ENCODE measurements at regions not wholly inside any gene's neighbourhood (a gene's known extent, or its start where the extent isn't known, plus 50 kb on each side); places are given as distances from the start of the nearest gene placed in this dataset.

GRCh38 chr20:12264711-12265110 lies 347.0 kb downstream of the BTBD3 start:
- TF ChIP-seq FOS (IDR thresholded peaks at IDR 0.05; ENCODE audit: borderline replicate concordance, insufficient read depth, low read length) (no peak), MYC (IDR thresholded peaks at IDR 0.05; ENCODE audit: low read depth, low read length) (no peak), MAX (IDR thresholded peaks at IDR 0.05; ENCODE audit: insufficient read depth, insufficient read length) (no peak), POLR2AphosphoS5 (IDR thresholded peaks at IDR 0.05; ENCODE audit: insufficient read depth, low read depth, low read length) (no peak), EZH2 (IDR thresholded peaks at IDR 0.05; ENCODE audit: borderline replicate concordance, low read depth, low read length, severe bottlenecking) (no peak), JUN (IDR thresholded peaks at IDR 0.05; ENCODE audit: borderline replicate concordance, insufficient read depth, insufficient read length, low read depth) (no peak), POLR2A (IDR thresholded peaks at IDR 0.05; ENCODE audit: low read depth, low read length) (no peak), GATA2 (IDR thresholded peaks at IDR 0.05; ENCODE audit: insufficient read depth, insufficient read length, low read depth, low read length) (no peak)
- TF ChIP-seq, protein P1, sequence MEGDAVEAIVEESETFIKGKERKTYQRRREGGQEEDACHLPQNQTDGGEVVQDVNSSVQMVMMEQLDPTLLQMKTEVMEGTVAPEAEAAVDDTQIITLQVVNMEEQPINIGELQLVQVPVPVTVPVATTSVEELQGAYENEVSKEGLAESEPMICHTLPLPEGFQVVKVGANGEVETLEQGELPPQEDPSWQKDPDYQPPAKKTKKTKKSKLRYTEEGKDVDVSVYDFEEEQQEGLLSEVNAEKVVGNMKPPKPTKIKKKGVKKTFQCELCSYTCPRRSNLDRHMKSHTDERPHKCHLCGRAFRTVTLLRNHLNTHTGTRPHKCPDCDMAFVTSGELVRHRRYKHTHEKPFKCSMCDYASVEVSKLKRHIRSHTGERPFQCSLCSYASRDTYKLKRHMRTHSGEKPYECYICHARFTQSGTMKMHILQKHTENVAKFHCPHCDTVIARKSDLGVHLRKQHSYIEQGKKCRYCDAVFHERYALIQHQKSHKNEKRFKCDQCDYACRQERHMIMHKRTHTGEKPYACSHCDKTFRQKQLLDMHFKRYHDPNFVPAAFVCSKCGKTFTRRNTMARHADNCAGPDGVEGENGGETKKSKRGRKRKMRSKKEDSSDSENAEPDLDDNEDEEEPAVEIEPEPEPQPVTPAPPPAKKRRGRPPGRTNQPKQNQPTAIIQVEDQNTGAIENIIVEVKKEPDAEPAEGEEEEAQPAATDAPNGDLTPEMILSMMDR (IDR thresholded peaks at IDR 0.05; ENCODE audit: extremely low read depth in 1 of 2, insufficient read depth in 1 of 2, low read depth in 1 of 2, low read length in 2 of 2) = no peak
- H3K79me2 ChIP-seq (ENCODE audit: control insufficient read depth, insufficient read depth, low read length) = no peaks in the 10 kb centered on the region
- H3K4me2 ChIP-seq (ENCODE audit: insufficient read depth, low read length) = no peak overlapping the region
- H3K9ac ChIP-seq (replicated peaks; ENCODE audit: extremely low read depth, insufficient read depth, low read length) = no peak overlapping the region
- H3K27me3 ChIP-seq (ENCODE audit: control insufficient read depth in 2 of 2, insufficient read depth in 2 of 2, low read length in 2 of 2) = no peaks in the 10 kb centered on the region
- no peak overlapping the region for H3K4me3 ChIP-seq (replicated peaks in 1 of 3; ENCODE audit: insufficient read depth in 1 of 3, low read depth in 1 of 3, low read length in 3 of 3)
- no peaks in the 10 kb centered on the region for H3K4me1 ChIP-seq (ENCODE audit: control insufficient read depth, extremely low read depth, insufficient read depth, low read length)
- ChIA-PET POLR2A (interaction anchor here (0.6 kb wide), 1 partner anchor 172 kb away, joined by 4 read pairs; no protein-coding TSS in a partner anchor), CTCF (no interaction called here)
- H3K9me3 ChIP-seq (replicated peaks; ENCODE audit: control insufficient read depth, insufficient read depth, low read length) = peaks cover 1% of the 10 kb centered on the region
- H3K36me3 ChIP-seq (ENCODE audit: control insufficient read depth in 2 of 2, extremely low read depth in 1 of 2, insufficient read depth in 2 of 2, low read length in 2 of 2) = no peaks in the 10 kb centered on the region
- H2AFZ ChIP-seq (ENCODE audit: low read depth, low read length) = no peak overlapping the region
- no peak overlapping the region for H3K27ac ChIP-seq (ENCODE audit: insufficient read depth, low read depth, low read length)
- BruUV-seq (replicated peaks) = no TSS peak
- DNase-seq (ENCODE audit: low read depth, low spot score) = no peak
- intact Hi-C loops (cut with micrococcal nuclease) (no loop called here), dilution Hi-C loops (cut with MboI; ENCODE audit: extremely low pct_ligation_motif_present, low sequenced_read_pairs) (no loop called here)
- FAIRE-seq = no peak
- H4K20me1 ChIP-seq (replicated peaks; ENCODE audit: control insufficient read depth, extremely low read depth, insufficient read depth, low read length) = no peaks in the 10 kb centered on the region
- no peaks in the 10 kb centered on the region for H3K9me1 ChIP-seq (replicated peaks; ENCODE audit: control insufficient read depth, extremely low read depth, insufficient read depth, low read length)
